CD4-positive, alpha-beta T cell treated with Interleukin-12 subunit alpha and Interleukin-12 subunit beta, for 1 hour (primary cell): ENCODE measurements at regions not wholly inside any gene's neighbourhood (a gene's known extent, or its start where the extent isn't known, plus 50 kb on each side); places are given as distances from the start of the nearest gene placed in this dataset.

Experiments
- DNase-seq: peaks from one replicate; pipeline ENCODE4 v3.0.0-alpha.2; 2020

DNA sequence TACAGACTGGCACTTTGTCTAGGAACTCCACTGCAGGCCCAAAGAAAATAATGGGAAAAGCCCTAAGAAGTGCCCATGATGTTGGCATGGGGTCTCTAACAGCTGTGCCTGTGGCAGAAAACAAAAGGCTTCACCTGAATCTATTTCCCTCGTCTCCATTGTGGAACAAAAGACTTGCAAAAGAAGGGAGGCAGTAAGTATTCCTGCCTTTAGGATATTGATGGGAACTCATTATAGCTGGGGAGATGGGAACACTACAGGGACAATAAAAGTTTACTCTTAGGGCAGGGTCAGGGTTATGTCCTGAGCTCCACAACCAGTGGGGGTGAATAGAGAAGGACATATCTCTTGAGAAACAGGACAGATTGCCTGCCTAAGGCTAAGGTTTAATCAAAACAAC, 930.6 kb upstream of the EPHA6 start:
- DNase-seq: no peak

GRCh38 chr3:95886616-95887015, 927.8 kb upstream of the EPHA6 start:
- no peak for DNase-seq

- no peak for DNase-seq
Measured at GRCh38 chr3:95887114-95887513, 927.3 kb upstream of the EPHA6 start.

DNA sequence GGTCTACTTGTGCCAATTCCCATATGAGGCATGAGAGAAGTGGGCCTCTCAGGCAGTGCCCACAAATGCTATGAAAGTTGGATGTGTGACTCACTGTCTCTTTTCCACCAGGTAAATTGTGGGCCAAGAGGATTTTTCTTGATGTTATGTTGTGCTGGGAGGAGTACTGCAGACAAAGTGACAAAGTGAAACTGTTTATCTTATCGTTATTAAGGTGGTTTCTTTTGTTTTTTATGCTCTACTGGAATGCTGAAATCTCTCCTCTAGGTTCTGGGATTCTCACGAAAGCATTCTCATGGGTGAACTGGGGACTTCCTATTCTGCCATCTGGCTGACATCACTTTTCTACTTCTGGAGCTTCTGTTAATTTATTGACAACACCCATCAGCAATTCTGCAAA, 919.6 kb upstream of the EPHA6 start:
- DNase-seq: no peak

- DNase-seq: no peak
Measured at GRCh38 chr3:95899494-95899893, 914.9 kb upstream of the EPHA6 start.

- no peak for DNase-seq
Measured at GRCh38 chr3:95899911-95900310, 914.5 kb upstream of the EPHA6 start.

DNA sequence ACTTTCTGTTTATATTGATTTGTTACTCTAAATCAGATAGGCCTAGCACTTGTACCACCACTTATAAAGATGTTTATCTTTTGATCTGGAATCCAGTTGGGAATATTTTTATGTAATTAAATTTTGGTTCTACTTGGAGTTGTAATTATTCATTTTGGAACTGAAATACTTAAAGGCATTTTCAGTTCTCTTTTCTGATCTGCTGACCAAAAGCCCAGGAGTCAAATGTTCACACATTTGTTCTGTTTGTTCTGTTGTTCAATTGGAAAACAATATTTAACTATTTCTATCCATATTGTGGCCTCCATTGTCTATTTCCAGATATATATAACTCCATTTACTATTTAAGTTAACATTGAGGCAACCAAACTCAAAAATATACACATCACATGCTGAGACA, 912.4 kb upstream of the EPHA6 start:
- DNase-seq: no peak

DNA sequence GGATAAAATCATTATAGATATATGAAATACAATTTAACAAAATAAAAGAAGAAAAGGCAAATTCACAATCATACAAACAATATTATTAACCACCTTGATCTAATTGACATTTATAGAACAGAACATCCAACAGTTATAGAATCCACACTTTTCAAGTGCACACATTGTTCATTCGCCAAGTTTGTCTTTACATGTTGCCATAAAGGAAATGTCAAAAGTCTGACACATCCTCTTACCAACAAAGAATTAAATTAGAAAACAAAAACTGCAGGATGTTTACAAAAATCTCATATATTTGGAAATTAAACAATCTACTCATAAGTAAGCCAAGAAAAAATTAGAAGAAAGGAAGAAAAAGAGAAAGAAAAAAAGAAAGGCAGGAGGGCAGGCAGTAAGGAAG, 909.2 kb upstream of the EPHA6 start:
- no peak for DNase-seq

- DNase-seq: no peak
Measured at GRCh38 chr3:95911767-95912166, 902.6 kb upstream of the EPHA6 start.

GRCh38 chr3:95923496-95924210, 890.7 kb upstream of the EPHA6 start:
- no peak for DNase-seq

GRCh38 chr3:95926904-95927501, 887.4 kb upstream of the EPHA6 start:
- no peak for DNase-seq

GRCh38 chr3:95934181-95934580, 880.2 kb upstream of the EPHA6 start:
- no peak for DNase-seq

DNA sequence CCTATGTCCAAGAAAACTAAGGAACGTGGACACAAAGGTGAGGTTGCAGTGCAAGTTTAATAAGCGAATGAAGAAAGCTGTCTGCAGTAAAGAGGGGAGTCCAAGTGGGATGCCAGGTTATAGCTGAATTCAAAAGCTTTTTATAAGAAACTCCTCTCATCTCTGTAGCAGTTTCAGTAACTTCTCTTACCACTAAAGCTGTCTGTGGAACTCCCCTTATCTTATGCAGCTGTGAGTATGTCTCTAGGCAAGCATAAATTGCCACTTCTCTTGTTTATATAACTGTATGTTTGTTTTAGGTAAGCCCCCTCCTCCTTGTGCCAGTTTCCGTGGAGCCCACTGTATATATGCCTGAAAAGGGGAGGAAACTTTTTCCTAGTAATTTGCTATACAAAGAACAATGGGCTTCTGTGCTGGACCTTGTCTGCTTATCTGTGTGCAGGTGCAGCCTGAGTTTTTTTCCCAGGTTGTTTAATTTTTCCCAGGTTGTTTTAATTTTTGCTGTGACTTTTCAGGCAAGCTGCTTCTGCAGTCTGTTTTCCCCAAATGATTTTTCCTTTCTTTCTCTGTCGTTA, 875.1 kb upstream of the EPHA6 start:
- no peak for DNase-seq

DNA sequence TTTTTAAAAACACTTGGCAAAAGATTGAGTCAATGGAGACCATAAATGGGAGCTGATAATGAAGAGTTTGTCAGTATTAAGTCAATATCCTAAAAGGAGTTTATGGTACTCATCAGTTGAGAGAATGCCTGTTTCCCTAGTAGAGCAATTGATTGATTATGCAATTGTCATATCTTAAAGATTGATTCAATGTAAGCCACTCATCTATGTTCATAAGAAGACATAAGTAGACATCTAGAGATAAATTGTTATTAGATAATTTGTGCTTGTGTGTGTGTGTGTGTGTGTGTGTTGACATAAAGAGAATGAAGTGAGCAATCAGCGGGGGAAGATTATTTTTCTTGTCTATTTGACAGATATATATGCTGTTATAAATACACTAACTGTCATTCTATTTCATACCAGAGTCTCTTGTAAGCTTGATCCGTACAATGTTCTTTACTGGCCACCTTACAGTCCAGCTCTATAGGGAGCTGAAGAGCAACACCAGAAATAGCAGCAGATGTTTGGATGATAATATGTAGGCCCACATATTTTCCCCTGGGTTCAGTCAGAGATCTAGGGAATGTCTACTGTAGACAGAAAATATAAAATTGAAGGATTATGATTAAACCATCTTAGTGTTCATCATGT, 848.6 kb upstream of the EPHA6 start:
- DNase-seq: no peak

GRCh38 chr3:95971573-95971972, 842.8 kb upstream of the EPHA6 start:
- no peak for DNase-seq

- no peak for DNase-seq
Measured at GRCh38 chr3:95994338-95994737, 820.1 kb upstream of the EPHA6 start.

DNA sequence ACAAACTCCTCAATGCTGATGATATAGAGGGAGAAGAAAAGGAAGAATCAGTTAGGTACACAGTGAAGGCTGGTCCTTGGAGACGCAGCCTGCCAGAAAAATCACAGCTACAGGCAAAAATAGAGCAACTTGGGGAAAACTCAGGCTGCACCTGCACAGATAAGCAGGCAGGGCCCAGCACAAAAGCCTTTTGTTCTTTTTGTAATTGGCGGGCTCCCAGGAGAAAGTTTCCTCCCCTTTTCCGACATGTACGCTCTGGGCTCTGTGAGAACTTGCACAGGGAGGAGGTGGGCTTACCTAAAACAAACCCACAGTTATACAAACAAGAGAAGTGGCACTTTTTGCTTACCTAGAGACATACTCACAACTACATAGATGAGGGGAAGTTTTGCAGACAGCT, 813.4 kb upstream of the EPHA6 start:
- DNase-seq: no peak

DNA sequence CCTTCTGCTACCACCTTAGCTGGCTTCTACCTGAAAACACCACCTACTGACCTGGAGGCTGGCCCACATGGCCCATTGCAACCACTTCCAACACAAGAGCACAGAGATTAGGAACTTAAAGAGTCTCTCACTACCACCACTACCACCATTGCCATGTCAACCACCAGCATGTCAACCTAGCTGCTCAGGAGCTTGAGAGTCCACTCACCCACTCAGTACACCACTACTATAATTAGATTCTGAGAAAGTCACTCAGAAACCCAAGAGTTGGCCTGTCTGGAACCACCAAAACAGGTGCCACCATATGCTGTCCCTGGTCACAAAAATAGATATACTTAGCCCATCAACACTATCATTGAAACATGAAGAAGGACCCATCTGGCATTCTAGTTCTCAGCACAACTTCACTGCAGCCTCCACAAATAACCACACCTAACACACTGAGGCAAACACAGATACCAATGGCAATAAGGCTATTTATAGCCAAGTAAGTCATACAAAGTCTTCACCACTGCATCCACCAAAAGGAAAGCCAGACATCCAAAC, 806.7 kb upstream of the EPHA6 start:
- no peak for DNase-seq

DNA sequence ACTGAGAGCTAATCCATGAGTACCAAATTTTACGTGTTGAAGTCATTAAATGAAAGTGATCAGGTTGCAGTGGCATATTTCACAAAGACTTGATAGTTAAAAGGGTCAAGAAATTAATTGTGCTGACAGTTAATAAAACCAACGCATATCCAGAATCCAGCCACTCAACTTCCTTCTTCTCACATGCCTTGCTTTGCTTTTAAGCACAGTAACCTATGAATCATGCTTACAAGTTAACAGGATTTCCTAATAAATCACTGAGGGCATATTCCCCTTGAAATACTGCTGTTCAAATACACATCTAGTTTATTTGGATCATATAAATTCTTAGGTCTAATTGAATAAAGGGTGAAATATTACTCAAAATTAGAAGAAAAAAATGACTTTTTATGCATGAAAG, 801.5 kb upstream of the EPHA6 start:
- no peak for DNase-seq

DNA sequence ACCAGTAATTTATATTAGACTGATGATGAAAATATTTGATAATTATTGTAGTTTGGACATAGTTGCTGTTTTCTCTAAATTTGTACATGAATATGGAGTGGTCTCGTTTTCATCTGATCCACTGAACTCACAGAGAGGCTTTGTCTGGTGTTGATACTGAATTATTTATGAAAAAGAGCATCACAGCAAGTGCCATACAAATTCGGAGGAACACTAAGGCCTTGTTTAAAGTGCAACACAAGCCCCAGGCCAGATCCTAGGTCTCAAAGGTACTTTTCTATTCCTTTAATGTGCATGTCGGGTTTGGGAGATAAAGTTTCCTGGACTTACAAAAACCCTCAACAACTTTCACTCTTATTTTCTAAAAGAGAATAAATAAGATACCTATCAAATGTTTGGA, 796.8 kb upstream of the EPHA6 start:
- DNase-seq: no peak

DNA sequence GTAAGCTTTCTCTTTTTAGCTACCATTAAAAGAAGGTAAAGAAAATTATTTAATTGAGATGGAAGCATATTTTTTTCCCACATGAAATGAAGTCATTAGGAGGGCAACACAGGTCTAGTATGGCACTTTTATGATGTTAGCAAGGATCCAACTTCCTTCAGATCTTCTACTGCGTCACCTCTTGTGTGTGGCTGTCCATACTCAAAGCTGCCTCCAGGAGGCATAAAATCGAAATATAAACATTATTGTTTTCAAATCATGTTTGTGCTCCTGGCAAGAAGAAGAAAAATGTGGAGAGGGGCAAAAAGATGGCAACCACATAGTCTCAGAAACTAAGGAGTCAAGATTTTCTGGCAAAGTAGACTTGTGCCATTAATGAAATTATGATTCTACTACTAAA, 791.7 kb upstream of the EPHA6 start:
- DNase-seq: no peak

- DNase-seq: no peak
Measured at GRCh38 chr3:96027718-96028117, 786.7 kb upstream of the EPHA6 start.

DNA sequence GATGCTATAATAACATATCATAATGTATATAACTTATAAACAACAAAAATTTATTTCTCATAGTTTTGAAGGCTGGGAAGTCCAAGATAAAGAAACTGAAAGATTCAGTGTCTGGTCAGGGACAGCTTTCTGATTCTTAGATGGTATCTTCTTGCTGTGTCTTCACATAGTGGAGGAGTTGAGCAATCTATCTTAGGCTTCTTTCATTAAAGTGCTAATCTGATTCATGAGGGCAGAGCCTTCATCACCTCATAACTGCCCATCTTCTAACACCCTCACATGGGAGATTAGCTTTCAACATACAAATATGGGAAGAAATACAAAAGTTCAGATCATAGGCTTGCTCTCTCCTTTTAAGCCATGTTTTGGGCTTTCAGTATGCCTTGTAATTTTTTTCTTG, 774.8 kb upstream of the EPHA6 start:
- no peak for DNase-seq

GRCh38 chr3:96059301-96059700, 755.1 kb upstream of the EPHA6 start:
- no peak for DNase-seq
